GM18520 (cell line): ENCODE measurements at regions not wholly inside any gene's neighbourhood (a gene's known extent, or its start where the extent isn't known, plus 50 kb on each side); places are given as distances from the start of the nearest gene placed in this dataset.

Experiments
- ATAC-seq: cut with Tn5 transposase; IDR thresholded peaks from one replicate; pipeline ENCODE4 v1.9.1; 2021; ENCODE audit not compliant: unreplicated experiment

DNA sequence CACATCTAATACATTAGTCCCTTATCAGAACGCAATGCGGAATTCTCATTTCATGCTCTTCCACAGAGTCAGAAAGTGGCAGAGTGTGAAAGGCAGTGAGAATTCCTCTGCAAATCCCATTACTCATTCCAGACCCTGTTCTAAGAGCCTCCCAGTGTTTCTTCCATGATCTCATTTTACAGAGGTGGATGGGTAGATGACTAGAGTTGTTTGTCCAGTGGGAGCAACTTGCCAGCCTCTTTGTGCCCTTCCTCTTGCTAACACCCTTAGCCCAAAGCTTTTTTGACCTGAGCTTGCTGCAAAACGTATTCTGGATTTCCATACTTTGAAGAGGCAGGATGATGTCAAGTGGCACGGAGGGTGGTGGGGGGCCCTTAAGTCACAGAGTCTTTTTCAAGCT, 467.7 kb upstream of the RGPD4 start:
- ATAC-seq = no peak

DNA sequence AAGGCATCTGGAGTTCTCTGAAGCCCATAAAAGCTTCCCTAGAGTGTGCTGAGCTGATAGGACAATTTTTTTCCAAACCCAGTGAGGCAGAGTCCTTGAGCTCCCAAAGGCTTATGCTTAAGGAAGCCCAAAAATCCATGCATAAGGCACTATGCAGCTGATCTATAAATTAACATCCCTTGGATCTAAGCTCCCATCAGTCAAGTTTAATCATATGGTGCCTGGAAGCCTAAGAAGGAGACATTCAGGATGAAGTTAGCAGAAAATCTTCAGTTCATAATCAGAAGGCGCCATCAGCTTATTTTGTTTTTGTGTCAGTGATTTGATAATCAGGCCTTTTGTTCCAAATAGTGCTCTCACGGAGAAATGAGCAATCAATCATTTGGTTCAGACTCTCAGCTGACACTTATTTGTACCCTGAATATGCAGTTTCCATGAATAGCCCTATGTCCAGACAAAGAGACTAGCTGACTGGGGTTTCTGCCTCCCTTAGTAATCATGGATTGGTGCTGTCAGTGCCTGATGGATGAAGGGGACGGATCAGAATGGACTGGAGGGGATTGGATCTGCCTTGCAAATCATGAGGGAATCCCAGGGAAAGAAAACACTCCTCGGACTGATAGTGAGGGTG, 464.8 kb upstream of the RGPD4 start:
- ATAC-seq = no peak

DNA sequence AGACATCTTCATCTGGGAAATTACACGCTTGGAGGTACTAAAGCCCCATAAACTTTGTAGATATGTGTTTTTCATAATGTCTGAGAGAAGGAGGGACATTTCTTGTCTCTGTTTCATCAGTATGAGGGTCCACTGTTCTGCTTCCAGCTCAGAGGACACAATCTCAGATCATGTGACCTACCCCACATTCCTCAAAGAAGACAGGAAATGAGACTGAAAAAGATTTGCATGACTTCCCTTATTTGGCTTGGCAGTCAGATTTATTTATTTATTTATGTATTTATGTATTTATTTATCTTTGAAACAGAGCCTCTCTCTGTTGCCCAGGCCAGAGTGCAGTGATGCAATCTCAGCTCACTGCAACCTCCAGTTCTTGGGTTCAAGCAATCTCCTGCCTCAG, 463.7 kb upstream of the RGPD4 start:
- no peak for ATAC-seq

DNA sequence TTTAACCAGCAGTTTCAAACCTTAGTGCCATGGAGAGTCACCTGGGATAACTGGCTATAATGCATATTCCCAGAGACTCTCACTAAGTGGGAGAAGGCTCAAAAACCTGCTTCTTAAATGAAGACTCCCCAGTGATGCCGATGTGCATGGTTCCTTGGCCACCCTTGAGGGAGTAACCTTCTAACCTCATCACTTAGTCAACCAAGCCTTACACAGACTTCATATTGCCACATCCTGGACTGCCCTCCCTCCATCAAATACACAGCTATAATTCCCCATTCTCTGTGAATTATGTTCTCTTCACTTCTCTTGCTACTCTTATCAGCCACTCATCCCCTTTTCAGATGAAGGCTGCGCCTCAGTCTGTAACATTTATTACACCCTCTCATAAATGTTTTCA, 462.9 kb upstream of the RGPD4 start:
- no peak for ATAC-seq

DNA sequence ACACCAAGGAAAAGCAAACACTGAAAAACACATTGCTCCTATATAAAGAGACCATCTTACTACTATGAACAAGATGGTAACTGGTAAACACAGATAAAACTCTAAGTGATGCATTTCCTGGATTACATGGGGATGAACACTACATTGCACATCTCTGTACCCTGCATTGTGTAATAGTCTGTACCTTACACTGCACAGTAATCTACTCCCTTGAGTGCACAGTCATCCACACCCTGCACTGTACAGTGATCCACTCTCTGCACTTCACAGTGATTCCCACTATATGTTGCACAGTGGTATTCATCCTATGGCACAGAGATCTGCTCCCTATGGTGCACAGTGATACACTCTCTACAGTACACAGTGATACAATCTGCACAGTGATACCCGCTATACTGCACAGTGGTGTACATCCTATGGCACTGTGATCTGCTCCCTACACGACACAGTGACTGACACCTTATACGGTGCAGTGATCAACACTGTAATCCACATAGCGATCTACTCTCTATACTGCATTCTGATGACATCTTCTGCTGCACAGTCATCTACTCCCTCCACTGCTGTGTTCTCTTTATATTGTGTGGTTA, 462.2 kb upstream of the RGPD4 start:
- no peak for ATAC-seq

DNA sequence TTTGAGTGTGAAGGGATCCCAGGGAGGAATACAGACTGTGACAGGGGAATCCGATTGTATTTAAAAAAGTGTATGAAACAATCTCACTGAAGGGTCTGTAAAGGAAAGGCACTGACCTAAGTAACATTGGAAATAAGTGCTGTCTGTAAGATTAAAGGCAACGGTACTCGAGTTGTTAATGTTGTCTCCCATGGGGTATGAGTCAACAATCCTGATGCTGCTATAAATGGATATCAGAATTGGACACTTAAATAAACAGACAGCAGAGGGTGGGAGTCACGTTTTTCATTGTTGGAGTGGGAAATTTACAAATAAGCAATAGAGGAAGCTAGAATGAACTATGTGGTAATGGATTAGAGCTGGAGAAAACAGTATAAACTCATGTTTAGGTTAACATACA, 452.4 kb upstream of the RGPD4 start:
- no peak for ATAC-seq

DNA sequence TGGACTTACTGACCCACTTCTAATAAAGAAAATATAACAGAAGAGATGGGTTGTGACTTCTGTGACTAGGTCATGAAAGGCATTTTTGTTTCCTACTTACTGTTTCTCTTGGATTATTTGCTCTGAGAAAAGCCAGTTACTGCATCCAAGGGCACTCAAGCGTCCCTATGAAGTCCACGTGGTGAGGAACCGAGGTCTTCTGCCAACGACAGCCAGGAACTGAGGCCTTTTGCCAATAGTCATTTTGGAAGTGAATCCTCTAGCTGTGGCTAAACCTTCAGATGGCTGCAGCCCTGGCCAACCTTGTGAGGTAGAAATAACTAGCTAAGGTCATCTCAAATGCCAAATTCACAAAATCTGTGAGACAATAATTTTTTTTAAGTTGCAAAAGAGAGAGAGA, 449.8 kb upstream of the RGPD4 start:
- ATAC-seq = no peak

DNA sequence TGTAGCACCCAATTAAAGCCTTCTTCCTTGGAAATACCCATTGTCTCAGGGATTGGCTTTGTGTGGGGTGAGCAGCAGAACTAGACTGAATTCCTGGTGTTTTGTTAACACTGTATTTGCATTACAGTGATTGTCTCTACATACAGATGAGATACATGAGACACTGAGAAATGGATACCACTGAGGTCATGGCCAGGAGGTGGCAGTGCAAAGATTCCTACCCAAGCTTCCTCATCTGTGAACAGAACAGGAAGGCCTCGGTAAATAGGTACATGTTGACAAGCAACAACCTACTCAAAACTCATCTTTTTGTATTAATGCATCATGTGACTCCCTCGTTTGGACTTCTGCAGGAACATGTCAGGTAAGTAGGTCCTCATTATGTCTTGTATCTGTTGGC, 445.8 kb upstream of the RGPD4 start:
- ATAC-seq = no peak

DNA sequence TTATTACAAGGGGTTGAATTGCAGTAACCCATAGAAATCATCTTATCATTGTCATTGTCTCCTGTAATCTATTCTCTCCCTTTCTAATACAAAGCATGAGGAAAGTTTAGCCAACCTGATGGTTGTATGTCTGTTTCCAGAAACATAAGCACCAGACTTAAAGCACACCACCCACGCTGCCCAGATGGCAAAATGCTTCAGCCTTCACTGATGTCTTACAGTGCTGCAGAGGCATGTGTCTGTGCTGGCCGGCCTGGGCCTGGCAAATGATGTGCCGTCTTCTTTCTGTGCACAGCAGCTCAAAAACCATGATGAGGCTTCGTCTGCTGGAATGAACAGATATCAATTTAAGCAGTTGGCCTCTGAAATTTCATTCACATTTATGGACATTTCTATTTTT, 443.0 kb upstream of the RGPD4 start:
- no peak for ATAC-seq

DNA sequence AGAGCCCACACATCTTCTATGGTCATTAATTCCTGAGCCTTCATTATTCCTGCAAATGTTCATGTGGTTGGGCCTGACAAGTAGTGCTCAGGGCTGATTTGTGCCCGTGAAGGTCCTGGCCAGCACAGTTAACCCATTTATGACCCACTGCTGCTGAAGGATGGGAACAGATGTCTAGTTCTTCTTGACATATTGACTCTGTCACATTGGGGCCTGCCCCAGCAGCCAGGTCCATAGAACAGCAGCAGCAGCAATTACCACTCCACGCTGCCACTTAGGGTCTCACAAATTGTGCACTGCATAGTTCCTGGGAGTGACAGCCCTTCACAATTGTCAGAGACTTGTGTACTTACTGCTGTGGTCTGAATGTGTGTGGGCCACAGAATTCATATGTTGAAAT, 442.3 kb upstream of the RGPD4 start:
- ATAC-seq = no peak

DNA sequence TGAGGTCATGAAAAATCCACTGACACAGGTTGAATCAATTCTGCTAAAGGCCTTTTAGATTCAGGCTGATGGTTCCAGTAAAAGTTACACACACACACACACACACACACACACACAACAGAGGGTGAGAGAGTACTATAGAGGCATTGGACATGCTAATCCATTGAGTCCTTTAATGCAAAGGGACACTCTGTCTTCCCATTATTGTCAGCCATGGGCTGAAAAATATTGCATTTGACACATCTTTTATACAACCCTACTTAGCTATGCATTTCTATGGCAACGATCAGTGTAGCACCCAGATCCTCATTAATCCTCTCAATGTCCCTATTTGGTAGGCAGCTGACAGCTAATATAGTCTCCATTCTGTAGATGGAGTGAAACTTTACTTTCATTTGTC, 440.8 kb upstream of the RGPD4 start:
- no peak for ATAC-seq

DNA sequence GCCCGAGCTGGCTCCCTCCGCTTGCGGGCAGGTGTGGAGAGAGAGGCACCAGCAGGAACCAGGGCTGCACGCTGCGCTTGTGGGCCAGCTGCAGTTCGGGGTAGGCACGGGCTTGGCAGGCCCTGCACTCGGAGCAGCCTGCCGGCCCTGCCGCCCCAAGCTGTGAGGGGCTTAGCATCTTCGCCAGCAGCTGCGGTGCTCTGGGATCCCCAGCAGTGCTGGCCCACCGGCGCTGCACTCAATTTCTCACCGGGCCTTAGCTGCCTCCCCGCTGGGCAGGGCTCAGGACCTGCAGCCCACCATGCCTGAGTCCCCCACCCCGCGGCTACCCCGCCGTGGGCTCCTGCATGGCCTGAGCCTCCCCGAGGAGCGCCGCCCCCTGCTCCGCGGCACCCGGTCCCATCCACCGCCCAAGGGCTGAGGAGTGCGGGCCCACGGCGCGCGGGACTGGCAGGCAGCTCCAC, 434.4 kb upstream of the RGPD4 start:
- ATAC-seq = no peak

DNA sequence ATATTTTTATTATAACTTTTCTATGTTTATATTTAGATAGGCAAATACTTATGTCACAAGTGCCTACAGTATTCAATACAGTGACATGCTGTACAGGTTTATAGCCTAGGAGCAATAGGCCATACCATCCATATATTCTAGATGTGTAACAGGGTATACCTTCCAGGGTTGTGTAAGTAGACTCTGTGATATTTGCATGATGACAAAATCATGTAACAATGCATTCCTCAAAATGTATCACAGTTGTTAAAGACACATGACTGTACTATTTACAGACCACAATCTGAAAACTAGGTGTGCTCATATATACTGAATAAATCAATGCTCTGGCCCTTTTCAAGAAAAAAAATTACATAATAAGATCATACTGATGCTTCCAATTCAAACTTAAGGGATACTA, 433.2 kb upstream of the RGPD4 start:
- ATAC-seq = no peak

DNA sequence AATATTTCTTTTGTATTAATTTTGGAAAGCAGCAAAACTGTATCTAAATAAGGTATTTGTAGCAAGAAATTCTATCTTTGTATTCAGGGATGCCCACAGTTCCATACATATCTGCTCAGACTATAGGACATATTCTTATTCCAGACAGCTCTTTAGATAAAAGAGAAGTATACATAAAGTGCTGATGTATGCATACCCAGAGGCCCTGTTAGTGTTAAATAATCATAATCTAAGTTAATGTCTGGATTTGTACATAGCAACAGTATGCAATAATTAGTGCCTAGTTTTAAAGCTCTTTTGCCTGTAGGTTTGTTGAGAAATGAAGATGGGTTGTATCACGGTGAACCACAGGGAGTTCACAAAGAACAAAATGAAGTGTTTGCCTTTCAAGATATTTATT, 428.0 kb upstream of the RGPD4 start:
- no peak for ATAC-seq

DNA sequence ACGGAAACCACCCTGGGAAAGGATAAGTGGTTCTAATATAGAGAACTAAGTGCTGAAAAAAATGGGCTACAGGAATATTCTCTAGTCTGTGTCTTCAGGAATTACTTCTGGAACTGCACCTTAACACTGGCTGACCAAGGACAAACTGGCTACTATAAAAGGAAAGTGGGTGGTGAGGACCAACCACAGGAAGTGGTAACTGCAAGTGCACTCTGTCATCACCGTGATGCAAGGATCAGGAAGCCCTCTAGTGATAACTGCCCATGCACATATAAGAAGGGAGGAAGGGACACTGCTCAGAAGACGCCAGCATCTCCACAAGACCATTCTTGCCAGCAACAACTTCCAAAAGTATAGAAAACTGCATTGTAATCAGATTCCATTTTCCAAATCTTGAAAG, 424.4 kb upstream of the RGPD4 start:
- no peak for ATAC-seq

DNA sequence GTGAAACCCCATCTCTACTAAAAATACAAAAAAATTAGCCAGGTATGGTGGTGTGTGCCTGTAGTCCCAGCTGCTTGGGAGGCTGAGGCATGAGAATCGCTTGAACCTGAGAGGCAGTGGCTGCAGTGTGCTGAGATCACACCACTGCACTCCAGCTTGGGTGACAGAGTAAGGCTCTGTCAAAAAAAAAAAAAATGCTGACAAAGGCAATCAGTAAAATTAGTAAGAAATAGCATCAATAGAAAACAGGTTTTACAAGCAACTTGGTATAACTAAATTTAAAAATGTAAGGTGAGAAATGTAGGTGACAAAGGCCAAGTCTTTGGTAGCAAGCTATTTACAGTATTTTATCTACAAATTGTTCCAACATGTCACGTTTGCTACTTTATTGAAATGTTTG, 421.4 kb upstream of the RGPD4 start:
- ATAC-seq = no peak

DNA sequence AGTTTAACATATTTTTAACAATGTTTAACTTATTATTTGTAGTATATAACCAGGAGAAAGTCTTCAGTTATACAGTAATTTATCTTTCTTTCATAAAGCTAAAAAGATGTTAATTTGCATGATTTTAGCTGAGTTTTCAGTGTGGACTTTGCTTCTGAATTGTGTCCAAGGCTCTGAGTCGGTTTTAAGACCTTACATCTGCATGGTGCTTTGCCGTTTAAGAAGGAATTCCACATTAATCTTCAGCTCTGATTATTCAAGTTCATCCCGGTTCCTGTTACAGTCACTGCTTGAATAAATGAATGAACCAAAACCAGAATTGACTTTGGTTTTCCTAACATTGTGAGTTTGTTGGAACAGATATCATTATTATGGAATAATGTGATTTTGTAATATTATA, 419.7 kb upstream of the RGPD4 start:
- ATAC-seq = no peak

DNA sequence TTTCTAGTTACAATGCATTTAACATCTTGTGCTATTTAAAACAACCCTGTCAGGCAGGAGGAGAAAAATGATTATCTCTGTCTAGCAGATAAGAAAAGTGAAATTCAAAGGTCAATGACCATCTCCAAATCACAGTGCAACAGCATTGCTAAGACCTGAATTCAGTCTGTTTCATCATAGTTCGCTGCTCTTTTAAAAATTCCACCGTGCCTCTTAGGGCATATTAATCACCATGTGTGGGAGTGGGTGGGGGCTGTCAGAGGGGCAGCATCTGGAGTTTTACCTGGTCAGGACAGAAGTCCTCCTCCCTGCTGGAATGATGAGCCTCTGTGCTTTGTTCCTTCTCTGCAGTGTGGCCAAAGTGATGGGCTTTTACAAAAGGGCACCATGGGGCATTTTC, 418.7 kb upstream of the RGPD4 start:
- ATAC-seq = no peak

DNA sequence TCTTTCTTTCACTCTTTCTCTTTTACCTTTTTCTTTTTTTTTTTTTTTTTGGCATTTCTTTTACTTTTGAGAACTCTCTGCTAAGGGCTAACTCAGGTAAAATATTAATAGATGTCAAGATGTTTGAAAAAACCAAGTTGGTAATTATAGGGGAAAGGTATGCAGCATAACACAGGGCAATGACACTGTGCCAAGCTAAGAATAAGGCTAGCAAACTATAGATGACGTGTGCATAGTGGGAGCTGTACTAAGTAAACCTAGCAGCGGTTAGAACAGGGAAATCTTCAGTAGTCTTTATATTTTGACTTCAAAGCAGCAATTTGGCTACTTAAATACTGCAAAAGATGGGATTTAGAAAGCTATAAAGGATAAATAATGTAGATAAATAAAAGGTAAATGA, 415.4 kb upstream of the RGPD4 start:
- ATAC-seq = no peak

DNA sequence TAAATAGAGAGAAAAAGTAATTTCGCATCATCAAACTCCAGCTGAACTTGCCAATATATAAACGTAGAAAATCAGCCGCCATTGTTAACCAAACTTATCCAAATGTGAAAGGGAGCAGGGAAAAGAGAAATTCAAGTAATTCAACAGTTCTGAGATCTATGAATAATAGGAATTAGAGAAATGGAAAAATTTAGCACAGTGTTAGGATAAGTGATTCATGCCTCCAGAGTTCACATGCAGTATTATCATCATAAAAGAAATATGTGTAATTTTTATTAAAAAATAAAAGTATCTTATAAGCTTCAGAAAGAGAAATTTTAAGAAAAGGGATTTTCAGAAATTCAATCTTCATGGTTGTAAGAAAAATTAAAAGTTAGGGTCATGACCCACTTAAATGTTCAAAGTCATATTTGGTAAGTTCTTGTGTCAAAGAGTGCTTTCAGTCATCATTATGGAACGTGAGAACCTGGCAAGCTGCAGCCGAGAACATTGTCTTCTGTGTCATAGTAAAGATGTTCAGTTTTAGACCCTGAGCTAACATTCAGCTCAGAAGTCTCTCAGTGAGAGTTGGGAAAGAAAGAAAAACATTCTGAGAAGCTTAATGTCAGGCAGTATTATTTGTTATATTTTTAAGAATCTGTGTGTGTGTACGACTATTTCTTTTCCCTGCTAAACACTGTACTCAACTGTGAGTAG, 414.3 kb upstream of the RGPD4 start:
- ATAC-seq = no peak

DNA sequence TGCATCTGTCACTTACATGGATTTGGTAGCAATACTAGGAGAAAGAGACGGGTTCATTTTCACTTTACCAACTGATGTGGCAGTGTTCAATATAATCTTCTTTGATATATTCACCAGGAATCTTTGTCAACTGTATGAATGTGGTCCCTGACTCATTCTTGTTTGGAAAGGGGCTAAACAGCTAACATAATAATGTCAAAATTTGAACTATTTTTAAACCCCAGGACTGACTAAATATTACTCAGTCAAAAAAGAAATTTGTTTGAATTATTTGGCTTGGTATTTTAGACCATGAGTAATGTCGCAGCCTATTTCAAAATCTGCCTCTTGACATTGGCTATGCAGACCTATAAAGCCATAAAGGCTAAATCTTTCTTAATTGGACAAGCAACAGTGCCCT, 413.7 kb upstream of the RGPD4 start:
- ATAC-seq = no peak

DNA sequence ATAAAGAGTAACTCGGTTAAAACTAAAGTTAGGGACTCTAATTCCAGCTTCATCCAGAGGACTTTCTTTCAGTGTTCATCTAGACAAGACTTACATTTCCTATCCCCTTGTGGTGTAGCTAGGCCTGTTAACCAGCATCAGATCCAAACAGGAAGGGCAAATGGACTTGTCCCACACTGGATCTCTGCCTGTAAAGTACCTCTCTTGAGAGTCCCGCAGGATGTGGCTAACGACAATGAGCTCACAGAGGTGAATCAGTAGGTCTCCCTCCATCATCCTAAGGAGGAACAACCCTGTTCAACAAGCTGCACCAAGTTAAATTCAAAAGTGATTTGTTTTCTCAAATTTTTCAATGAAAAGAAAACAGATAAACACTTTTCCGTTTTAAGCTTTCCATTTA, 412.3 kb upstream of the RGPD4 start:
- no peak for ATAC-seq

DNA sequence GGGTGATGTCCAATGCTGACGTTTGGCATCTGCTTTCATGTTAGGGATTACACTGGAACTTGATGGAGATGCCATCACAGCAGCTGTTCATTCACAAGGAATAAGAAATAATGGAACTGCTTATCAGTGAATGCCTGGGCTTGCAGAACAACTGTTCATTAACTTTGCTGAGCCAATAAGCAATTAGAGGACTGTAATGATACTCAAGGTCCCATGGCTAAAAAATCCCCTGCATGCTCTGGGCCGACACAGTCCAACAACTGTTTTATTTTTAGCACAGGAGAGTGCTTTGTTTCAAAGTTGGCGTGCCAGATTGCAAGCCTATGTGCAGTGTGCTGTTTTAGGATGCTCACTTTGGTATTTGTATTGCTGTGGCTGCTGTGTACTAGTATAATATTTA, 408.0 kb upstream of the RGPD4 start:
- no peak for ATAC-seq
